ENCODE measurements at regions not wholly inside any gene's neighbourhood (a gene's known extent, or its start where the extent isn't known, plus 50 kb on each side); places are given as distances from the start of the nearest gene placed in this dataset.
A peak's percentile ranks its signal among the peaks of the same experiment; 100 is the strongest.

GRCh38 chr6:14622085-14622484, 504.5 kb downstream of the CD83 start (continued):
- TF ChIP-seq ZFP82 (CRISPR knock-in tag; IDR thresholded peaks at IDR 0.05; ENCODE audit: borderline replicate concordance) (no peak), FOXA3 (CRISPR knock-in tag; IDR thresholded peaks at IDR 0.05) (0 out of 2 replicates have a peak, but pooled peaks have one; percentile 33), SOX5 (CRISPR knock-in tag; IDR thresholded peaks at IDR 0.05; ENCODE audit: borderline replicate concordance) (peak; percentile 94; the same call in 1 of the 2 replicates), ZNF292 (CRISPR knock-in tag; IDR thresholded peaks at IDR 0.05; ENCODE audit: borderline replicate concordance, low read depth) (no peak), ZNF558 (CRISPR knock-in tag; IDR thresholded peaks at IDR 0.05; ENCODE audit: borderline replicate concordance) (no peak), BORCS8-MEF2B (CRISPR knock-in tag; IDR thresholded peaks at IDR 0.05) (no peak), REST (IDR thresholded peaks at IDR 0.05; ENCODE audit: borderline replicate concordance in 1 of 2, low read depth in 1 of 2, low read length in 2 of 2) (no peak), ZNF24 (IDR thresholded peaks at IDR 0.05) (no peak), ZNF235 (CRISPR knock-in tag; IDR thresholded peaks at IDR 0.05; ENCODE audit: borderline replicate concordance) (no peak), CENPBD1 (CRISPR knock-in tag; IDR thresholded peaks at IDR 0.05; ENCODE audit: borderline replicate concordance, low read depth) (no peak), ZNF776 (CRISPR knock-in tag; IDR thresholded peaks at IDR 0.05) (no peak), ZNF362 (CRISPR knock-in tag; IDR thresholded peaks at IDR 0.05; ENCODE audit: borderline replicate concordance) (no peak), ZNF3 (CRISPR knock-in tag; IDR thresholded peaks at IDR 0.05) (no peak), DNMT1 (CRISPR knock-in tag; IDR thresholded peaks at IDR 0.05) (no peak), TCF7L2 (IDR thresholded peaks at IDR 0.05; ENCODE audit: low read depth, low read length) (peak; percentile 70; the same call in 1 of the 2 replicates), RXRA (CRISPR knock-in tag; IDR thresholded peaks at IDR 0.05) (peak; percentile 31; the same call in 1 of the 2 replicates), GFI1 (CRISPR knock-in tag; IDR thresholded peaks at IDR 0.05; ENCODE audit: borderline replicate concordance) (no peak), PITX1 (CRISPR knock-in tag; IDR thresholded peaks at IDR 0.05) (no peak), TCF12 (IDR thresholded peaks at IDR 0.05) (no peak), TCF12 (CRISPR knock-in tag; IDR thresholded peaks at IDR 0.05) (no peak), DPF2 (CRISPR knock-in tag; IDR thresholded peaks at IDR 0.05; ENCODE audit: borderline replicate concordance, low read depth) (no peak), NCOR1 (IDR thresholded peaks at IDR 0.05; ENCODE audit: borderline replicate concordance, low read length) (peak; percentile 29; the same call in 1 of the 2 replicates)
- TF ChIP-seq, protein P1, sequence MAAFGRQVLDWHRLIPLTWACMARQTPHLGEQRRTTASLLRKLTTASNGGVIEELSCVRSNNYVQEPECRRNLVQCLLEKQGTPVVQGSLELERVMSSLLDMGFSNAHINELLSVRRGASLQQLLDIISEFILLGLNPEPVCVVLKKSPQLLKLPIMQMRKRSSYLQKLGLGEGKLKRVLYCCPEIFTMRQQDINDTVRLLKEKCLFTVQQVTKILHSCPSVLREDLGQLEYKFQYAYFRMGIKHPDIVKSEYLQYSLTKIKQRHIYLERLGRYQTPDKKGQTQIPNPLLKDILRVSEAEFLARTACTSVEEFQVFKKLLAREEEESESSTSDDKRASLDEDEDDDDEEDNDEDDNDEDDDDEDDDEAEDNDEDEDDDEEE (CRISPR knock-in tag; IDR thresholded peaks at IDR 0.05) = no peak
- TF ChIP-seq, protein P2, sequence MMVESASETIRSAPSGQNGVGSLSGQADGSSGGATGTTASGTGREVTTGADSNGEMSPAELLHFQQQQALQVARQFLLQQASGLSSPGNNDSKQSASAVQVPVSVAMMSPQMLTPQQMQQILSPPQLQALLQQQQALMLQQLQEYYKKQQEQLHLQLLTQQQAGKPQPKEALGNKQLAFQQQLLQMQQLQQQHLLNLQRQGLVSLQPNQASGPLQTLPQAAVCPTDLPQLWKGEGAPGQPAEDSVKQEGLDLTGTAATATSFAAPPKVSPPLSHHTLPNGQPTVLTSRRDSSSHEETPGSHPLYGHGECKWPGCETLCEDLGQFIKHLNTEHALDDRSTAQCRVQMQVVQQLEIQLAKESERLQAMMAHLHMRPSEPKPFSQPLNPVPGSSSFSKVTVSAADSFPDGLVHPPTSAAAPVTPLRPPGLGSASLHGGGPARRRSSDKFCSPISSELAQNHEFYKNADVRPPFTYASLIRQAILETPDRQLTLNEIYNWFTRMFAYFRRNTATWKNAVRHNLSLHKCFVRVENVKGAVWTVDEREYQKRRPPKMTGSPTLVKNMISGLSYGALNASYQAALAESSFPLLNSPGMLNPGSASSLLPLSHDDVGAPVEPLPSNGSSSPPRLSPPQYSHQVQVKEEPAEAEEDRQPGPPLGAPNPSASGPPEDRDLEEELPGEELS (CRISPR knock-in tag; IDR thresholded peaks at IDR 0.05) = peak; percentile 73

Measured in HepG2 (cell line).